GM19035 (cell line): ENCODE measurements at regions not wholly inside any gene's neighbourhood (a gene's known extent, or its start where the extent isn't known, plus 50 kb on each side); places are given as distances from the start of the nearest gene placed in this dataset.
A peak's percentile ranks its signal among the peaks of the same experiment; 100 is the strongest.
"Not testable (repeated sequence)": the region's sequence is repeated elsewhere in the genome, so short reads cannot be mapped to it uniquely, and the experiment has no call there.

Experiments used
- ATAC-seq: cut with Tn5 transposase; IDR thresholded peaks from one replicate; pipeline ENCODE4 v1.9.1; 2021; ENCODE audit not compliant: unreplicated experiment

DNA sequence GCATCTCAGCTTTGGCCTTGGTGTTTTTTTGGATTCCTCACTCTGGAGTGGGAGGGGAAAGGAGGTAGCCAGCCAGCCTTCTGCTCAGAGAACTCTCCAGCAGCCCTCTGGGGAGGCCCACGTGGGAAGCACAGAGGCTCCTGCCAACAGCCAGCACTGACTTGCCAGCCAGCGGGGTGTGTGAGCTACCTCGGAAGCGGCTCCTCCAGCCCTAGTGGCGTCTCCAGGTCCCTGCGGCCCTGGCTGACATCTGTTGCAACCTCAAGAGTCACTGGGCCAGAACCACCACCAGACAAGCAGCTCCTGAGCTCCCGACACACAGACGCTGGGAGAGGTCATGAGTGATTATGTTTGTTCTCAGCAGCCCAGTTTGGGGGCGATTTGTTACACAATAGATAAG, 180.2 kb upstream of the FZD8 start:
- ATAC-seq: no peak

DNA sequence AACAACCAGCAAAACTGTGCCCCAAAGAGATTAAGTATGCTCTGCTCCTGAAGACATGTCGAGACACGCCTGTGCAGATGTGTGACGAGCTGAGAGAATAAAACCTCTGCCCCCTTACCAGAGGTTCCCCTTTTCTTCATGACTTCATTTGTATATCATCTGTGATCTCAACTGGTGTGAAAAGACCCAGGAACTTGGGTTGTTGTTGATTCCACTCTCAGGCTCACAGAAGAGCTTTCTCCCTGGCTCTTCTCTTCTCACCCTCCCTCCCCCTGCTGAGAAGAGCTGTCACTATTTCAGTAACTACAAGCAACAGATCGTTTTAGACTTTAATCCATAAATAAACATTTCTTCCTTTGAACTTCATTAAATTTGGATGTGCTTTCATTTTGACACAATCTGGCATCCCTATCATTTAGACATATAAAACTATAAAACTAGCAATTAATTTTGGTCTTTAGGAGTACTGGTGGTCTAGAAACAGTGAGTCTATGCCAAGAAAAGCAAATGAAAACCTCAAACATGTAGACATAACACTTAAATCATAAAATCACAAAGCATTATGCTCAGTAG, 179.3 kb upstream of the FZD8 start:
- peak; percentile 82 for ATAC-seq

GRCh38 chr10:35819736-35820135, 177.6 kb upstream of the FZD8 start:
- ATAC-seq: no peak

GRCh38 chr10:35819011-35819410, 176.9 kb upstream of the FZD8 start:
- no peak for ATAC-seq

DNA sequence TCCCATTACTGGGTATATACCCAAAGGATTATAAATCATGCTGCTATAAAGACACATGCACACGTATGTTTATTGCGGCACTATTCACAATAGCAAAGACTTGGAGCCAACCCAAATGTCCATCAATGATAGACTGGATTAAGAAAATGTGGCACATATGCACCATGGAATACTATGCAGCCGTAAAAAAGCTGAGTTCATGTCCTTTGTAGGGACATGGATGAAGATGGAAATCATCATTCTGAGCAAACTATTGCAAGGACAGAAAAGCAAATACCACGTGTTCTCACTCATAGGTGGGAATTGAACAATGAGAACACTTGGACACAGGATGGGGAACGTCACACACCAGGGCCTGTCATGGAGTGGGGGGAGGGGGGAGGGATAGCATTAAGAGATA, 175.0 kb upstream of the FZD8 start:
- not testable (repeated sequence) for ATAC-seq

- ATAC-seq: no peak
These were observed 171.1 kb upstream of the FZD8 start for GRCh38 chr10:35813219-35813618.

DNA sequence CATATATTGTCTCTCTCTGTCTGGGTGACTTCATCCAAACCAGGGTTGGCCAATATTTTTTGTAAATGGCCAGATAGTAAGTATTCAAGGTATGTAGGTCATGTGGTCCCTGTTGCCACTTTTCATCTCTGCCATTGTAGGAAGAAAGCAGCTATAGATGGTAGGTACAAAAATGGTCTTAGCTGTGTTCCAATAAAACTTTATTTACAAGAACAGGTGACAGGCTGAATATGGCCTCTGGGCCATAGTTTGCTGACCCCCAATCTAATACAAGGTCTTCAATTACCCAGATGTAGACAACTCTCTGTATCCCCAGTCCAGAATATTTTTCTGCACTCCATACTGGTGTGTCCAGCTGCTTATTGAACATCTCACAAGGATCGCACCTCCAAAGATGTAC, 166.2 kb upstream of the FZD8 start:
- ATAC-seq: no peak

DNA sequence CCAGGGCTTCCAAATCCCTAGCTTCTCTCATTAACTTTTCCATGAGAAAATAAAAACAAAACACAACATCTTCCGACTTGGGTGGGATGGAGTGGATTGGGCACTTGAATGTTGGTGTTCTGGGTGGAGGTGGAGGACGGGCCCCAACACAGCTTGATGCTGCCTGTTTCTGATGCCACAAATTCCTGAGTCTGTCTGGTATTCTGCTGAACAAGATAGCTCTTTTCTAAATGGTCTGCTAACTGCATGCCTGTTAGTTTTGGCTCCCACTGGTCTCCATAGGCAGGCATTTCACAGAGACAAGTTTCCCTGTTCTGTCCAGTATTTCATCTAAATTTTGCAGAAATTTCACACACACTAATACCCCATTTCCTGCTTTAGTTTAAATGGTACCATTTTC, 160.9 kb upstream of the FZD8 start:
- ATAC-seq: no peak

DNA sequence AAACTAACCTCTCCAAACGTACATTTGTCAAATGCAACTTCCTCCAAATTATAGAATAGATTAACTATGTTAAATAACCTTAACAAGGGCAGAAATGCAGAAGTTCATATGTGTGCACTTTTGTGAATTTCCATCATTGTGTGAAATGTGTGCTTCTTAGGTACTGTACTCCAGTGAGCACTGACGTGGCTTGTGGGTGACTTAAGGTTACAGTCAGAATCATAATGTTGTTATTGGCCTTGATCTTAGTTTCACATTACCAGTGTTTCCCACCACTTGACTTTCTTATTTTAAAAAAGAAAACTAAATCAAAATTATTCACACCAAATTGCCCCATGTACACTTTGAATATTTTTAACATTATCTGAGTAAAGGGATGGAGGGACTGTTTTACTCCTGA, 155.1 kb upstream of the FZD8 start:
- ATAC-seq: no peak

- ATAC-seq: no peak
These were observed 153.2 kb upstream of the FZD8 start for GRCh38 chr10:35795131-35795824.

- no peak for ATAC-seq
These were observed 152.6 kb upstream of the FZD8 start for GRCh38 chr10:35794703-35795102.

DNA sequence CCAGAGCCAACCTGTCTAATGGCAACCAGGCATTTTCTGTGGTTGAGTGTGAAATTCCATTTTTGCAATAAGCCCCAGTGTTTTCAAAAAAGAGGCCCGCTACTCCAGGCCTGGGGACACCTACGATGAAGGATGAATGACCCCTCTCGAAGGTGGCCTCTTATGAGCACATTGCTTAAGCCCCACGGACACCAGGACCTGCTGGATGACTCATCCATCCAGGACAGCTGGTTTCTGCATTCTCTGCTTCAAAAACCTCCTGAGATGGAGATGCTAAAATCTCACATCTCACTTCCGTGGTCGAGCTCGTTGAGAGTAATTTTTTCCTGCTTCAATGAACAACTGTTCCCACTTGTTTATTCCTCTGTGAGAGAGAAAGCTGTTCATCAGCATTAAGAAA, 150.2 kb upstream of the FZD8 start:
- no peak for ATAC-seq

DNA sequence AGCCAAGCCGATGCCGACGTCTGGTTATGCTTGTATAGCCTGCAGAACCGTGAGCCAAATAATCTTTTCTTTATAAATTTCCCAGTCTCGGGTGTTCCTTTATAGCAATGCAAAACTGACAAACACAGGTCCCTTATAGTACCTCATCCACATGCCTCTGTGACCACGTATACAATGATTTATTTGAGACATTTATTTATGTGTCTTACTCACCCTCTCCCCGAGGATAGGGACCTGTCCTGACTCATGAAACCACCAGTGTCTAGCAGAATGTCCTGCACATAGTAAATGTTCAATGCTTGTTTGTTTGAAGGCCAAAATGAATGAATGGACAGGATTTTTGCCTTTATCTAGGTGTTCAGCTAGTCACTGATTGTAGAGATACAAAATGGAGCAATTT, 147.9 kb upstream of the FZD8 start:
- no peak for ATAC-seq

- ATAC-seq: no peak
These were observed 142.7 kb upstream of the FZD8 start for GRCh38 chr10:35784751-35785150.

DNA sequence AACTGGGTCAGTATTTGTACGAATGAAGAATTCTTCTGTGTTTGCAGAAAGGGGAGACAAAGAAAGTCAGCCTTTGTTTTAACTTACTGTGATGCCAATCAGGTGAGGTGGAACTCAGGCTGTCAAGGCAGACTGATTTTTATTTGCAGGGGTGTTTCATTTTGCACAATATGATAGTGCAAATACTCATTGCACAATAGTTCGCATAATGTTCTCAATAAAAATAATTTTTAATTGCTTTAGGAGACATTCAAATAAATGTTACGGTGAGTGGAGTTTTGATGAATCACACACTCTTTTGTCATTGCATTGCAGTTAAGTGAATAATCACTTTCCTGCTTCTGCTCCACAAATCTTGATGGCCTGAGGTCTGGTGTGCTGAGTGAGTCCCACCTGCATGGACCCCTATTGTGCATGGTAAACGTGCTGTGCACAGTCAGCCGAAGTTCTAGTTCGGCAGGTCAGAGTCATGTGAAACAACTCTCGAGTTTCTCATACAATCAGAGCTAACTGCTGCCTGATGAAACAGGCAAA, 141.3 kb upstream of the FZD8 start:
- no peak for ATAC-seq

DNA sequence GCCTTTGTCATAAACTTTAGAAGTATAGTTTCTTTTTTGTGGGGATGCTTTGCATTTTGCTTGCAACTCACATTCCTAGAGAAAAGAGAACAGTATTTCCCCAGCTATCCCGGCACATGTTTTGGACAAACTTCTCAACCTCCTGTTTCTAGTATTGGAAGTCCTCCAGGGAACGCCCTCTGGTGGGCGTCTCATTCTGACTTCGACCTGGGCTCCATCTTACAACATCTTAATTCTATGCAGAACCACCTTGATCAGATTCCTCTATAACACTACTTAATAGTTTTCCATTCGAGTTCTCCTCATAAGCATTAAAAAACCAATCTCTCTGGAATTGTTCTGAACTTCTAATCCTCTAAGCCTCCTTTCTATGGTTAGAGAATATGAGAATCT, 139.5 kb upstream of the FZD8 start:
- no peak for ATAC-seq

DNA sequence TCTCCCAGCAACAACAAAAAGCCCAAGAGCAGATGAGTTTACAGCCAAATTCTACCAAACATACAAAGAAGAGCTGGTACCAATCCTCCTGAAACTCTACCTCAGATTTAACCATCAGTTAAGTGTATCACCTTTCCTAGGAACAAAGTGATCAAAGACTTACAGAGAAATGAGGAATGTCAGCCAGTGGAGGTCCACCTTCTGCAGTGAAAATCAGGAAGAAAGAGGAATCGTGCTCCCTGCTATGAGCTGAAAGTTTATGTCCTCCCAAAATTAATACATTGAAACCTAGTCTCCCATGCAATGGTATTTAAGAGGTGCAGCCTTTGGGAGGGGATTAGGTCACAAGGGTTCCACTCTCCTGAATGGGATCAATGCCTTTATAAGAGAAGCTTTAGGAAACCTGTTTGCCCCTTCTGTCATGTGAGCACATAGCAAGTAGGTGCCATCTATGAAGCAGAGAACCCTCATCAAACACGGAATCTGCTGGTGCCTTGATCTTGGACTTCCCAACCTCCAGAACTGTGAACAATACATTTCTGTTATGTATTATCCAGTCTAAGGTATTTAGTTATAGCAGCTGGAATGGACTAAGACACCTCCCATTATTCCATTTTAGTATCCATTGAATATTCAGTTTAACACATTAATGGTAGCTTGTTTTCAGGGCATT, 139.0 kb upstream of the FZD8 start:
- no peak for ATAC-seq

- ATAC-seq: no peak
These were observed 136.2 kb upstream of the FZD8 start for GRCh38 chr10:35778306-35778705.

DNA sequence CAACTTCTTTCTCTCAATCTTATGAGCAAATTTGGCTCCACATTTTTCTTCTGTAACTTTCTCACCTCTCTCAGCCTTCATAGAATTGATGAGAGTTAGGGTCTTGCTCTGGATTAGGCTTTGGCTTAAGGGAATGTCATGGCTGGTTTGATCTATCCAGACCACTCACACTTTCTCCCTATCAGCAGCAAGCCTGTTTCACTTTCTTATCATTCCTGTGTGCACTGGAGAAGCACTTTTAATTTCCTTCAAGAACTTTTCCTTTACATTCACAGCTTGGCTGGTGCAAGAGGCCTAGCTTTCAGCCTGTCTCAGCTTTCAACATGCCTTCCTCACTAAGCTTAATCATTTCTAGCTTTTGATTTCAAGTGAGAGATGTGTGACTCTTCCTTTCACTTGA, 134.5 kb upstream of the FZD8 start:
- not testable (repeated sequence) for ATAC-seq

DNA sequence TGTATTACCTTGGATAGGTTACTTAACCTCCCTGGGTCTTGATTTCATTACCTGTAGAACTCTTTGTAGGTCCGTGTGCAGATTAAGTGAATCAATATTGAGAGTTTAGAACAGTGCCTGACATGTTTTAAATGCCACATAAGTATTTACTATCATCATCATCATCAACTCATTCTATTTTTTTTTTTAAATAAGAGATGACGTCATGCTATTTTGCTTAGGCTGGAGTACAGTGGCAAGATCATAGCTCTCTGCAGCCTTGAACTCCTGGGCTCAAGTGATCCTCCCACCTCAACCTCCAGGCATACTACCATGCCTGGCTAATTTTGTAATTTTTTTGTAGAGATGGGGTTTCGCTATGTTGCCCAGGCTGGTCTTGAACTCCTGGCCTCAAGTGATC, 132.0 kb upstream of the FZD8 start:
- ATAC-seq: no peak

GRCh38 chr10:35770817-35771355, 128.8 kb upstream of the FZD8 start:
- no peak for ATAC-seq

GRCh38 chr10:35769795-35770194, 127.7 kb upstream of the FZD8 start:
- no peak for ATAC-seq
